Testis (tissue), 2 donors: ENCODE measurements at regions not wholly inside any gene's neighbourhood (a gene's known extent, or its start where the extent isn't known, plus 50 kb on each side); places are given as distances from the start of the nearest gene placed in this dataset.

Experiments used
- POLR2A ChIP-seq: fragments of 450-650 bp; IDR thresholded peaks from one replicate; pipeline ENCODE4 v1.6.1; 2017; ENCODE audit warnings: antibody characterized with exemption, mild to moderate bottlenecking, moderate library complexity
- TF ChIP-seq, protein P1 (sequence below), 3 experiments: fragments of 450-650 bp in 2 of 3; fragments of 200-600 bp in 1 of 3; sonication (generic) in 1 of 3; IDR thresholded peaks; one replicate each; pipeline ENCODE4 v1.5.1; 2016 to 2019; ENCODE audit warnings: antibody characterized with exemption in 3 of 3, mild to moderate bottlenecking in 2 of 3, moderate library complexity in 1 of 3

DNA sequence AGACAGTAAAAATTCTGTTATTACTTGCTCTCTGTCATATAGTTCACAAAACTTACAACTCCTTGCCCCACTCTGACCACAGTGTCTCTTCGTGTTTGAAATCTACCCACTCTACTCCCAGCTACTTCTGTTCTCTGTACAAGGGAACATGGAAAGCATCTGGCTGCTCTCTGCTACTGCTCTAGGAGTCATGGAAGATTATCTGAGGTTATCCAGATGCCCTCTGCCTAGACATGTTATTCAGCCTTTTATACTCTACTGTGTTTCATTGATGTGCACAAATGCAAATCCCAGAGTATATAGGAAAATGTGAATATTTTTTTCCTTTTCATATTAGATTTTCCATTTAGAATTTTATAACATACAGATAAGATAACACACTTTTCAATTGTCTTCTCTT lies 1525.6 kb downstream of the MAT2B start:
- TF ChIP-seq, protein P1, sequence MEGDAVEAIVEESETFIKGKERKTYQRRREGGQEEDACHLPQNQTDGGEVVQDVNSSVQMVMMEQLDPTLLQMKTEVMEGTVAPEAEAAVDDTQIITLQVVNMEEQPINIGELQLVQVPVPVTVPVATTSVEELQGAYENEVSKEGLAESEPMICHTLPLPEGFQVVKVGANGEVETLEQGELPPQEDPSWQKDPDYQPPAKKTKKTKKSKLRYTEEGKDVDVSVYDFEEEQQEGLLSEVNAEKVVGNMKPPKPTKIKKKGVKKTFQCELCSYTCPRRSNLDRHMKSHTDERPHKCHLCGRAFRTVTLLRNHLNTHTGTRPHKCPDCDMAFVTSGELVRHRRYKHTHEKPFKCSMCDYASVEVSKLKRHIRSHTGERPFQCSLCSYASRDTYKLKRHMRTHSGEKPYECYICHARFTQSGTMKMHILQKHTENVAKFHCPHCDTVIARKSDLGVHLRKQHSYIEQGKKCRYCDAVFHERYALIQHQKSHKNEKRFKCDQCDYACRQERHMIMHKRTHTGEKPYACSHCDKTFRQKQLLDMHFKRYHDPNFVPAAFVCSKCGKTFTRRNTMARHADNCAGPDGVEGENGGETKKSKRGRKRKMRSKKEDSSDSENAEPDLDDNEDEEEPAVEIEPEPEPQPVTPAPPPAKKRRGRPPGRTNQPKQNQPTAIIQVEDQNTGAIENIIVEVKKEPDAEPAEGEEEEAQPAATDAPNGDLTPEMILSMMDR (IDR thresholded peaks at IDR 0.05): no peak
- TF ChIP-seq POLR2A: no peak
